Mesodermal cell (in vitro differentiated cells): ENCODE measurements at regions not wholly inside any gene's neighbourhood (a gene's known extent, or its start where the extent isn't known, plus 50 kb on each side); places are given as distances from the start of the nearest gene placed in this dataset.

Source experiments
- H3K27ac ChIP-seq: 2 replicates; pipeline ENCODE4 v1.7.0; 2013; ENCODE audit warnings: mild to moderate bottlenecking, low read depth, low read length, moderate library complexity; ENCODE audit not compliant: severe bottlenecking
- H3K36me3 ChIP-seq: 2 replicates; pipeline ENCODE4 v1.7.1; 2013; ENCODE audit warnings: mild to moderate bottlenecking, low read length, moderate library complexity; ENCODE audit not compliant: control insufficient read depth, insufficient read depth
- H3K4me1 ChIP-seq: one replicate; pipeline ENCODE4 v1.7.1; 2013; ENCODE audit warnings: mild to moderate bottlenecking, low read length; ENCODE audit not compliant: insufficient read depth, control insufficient read depth, poor library complexity, severe bottlenecking
- H3K4me3 ChIP-seq: 2 replicates; pipeline ENCODE4 v1.7.0; 2013; ENCODE audit warnings: low read length, control low read depth, mild to moderate bottlenecking; ENCODE audit not compliant: insufficient read depth, poor library complexity, severe bottlenecking; ENCODE audit errors: extremely low read depth
- H3K9me3 ChIP-seq: 2 replicates; pipeline ENCODE4 v1.7.1; 2013; ENCODE audit warnings: mild to moderate bottlenecking, low read length, moderate library complexity; ENCODE audit not compliant: control insufficient read depth
- WGBS, 2 experiments: methylation state at CpG; one replicate each; pipeline ENCODE4 v1.1.5; 2013; ENCODE audit warnings: missing lambda C conversion rate in 2 of 2; ENCODE audit not compliant: insufficient coverage in 2 of 2; 5-methylcytosine and 5-hydroxymethylcytosine counted together

- Histone ChIP-seq H3K27ac (no peak overlapping the region), H3K9me3 (no peaks in the 10 kb centered on the region), H3K4me1 (no peaks in the 10 kb centered on the region), H3K4me3 (no peak overlapping the region), H3K36me3 (no peaks in the 10 kb centered on the region)
- 100% methylated on average over 2 of the region's 5 CpGs for WGBS, 2 experiments
Measured at GRCh38 chr4:156654410-156654809, 317.2 kb downstream of the PDGFC start.

DNA sequence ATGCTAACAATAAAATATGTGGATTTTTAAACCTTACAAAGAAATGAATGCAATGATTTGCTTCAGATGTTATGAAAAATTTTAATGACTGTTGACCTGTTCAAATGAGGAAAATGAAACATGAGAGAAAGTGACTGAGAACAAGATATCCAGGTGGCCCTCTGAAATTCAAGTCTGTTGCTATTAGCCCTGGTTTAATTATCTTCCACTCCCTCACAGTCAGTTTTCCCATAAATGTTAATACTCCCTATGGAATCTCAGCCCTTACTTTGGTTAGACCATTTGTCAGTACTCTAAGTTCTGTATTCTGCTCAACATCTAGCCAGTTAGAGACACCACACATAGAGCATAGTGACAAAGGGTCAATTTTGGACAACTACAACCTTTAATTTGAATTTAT lies 327.8 kb downstream of the PDGFC start:
- Histone ChIP-seq H3K4me3 (no peak overlapping the region), H3K9me3 (no peaks in the 10 kb centered on the region), H3K4me1 (peaks cover 4% of the 10 kb centered on the region), H3K36me3 (no peaks in the 10 kb centered on the region), H3K27ac (no peak overlapping the region)

GRCh38 chr4:156642161-156642560 lies 329.4 kb downstream of the PDGFC start:
- Histone ChIP-seq H3K4me3 (no peak overlapping the region), H3K36me3 (no peaks in the 10 kb centered on the region), H3K4me1 (peaks cover 13% of the 10 kb centered on the region), H3K27ac (no peak overlapping the region), H3K9me3 (no peaks in the 10 kb centered on the region)
- 88 to 91% methylated on average over 3 of the region's 3 CpGs for WGBS, 2 experiments

DNA sequence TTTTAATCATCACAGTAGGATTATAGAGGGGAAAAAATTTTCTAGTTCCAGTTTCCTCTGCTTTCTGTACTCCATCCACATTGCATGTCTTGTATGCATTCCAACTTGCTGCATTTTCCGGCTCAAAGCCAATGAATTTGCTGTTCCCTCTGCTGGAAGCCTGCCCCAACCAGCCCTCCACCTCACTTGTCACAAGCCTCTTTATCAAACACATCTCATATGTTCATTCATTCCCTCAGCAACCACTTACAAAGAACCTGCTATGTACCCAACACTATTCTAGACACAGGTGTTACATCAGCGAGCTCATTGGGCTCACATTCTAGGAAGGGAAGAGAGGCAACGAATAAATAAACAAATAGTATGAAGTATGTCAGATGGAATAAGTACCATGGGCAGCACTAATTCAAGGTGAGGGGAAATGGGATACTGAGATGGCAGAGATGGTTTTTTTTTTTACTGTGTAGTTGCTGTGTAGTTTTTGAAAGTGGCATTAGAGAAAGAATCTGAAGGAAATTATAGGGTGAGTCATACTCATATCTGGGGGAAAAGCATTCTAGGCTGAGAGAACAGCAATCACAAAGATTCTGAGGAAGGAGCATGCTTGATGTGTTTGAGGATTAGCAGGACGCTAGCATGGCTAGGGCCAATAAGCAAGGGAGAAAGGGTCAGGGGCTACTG lies 332.5 kb downstream of the PDGFC start:
- no peak overlapping the region for H3K4me3 ChIP-seq
- peak overlapping the region; percentile 33 for H3K27ac ChIP-seq
- no peaks in the 10 kb centered on the region for H3K9me3 ChIP-seq
- H3K4me1 ChIP-seq = peaks cover 19% of the 10 kb centered on the region
- H3K36me3 ChIP-seq = no peaks in the 10 kb centered on the region
- WGBS, 2 experiments = 91 to 100% methylated on average over 1 to 4 of the region's 4 CpGs

- Histone ChIP-seq H3K4me1 (peaks cover 20% of the 10 kb centered on the region), H3K9me3 (no peaks in the 10 kb centered on the region), H3K27ac (peak overlapping the region; percentile 33), H3K36me3 (no peaks in the 10 kb centered on the region), H3K4me3 (no peak overlapping the region)
- WGBS, 2 experiments = 65 to 80% methylated on average over 2 to 4 of the region's 5 CpGs
Measured at GRCh38 chr4:156638334-156638733, 333.3 kb downstream of the PDGFC start.

DNA sequence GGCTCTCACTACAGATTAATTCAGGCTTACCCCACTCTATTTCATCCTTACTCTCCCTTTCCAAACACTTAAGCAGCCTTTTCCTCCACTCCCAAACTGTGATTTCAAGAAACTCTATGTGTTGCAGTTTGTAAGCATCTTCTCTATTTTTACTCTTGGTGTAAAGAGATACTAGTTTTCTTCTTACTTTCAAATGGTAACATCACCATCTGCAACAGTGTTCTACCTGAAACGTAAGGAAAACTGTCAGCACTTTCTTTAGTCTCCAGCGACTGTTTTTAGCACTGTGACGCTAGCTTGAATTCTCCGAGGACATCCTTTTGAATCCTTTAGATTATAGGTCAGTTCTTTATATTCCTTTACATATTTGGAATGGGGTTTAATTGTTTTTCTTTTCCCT lies 335.2 kb downstream of the PDGFC start:
- no peak overlapping the region for H3K4me3 ChIP-seq
- WGBS, 2 experiments = 100% methylated on average over 1 of the region's 4 CpGs; no CpG with 5 or more reads in 1 of the 2 experiments
- H3K4me1 ChIP-seq = peaks cover 20% of the 10 kb centered on the region
- no peaks in the 10 kb centered on the region for H3K9me3 ChIP-seq
- H3K36me3 ChIP-seq = no peaks in the 10 kb centered on the region
- H3K27ac ChIP-seq = no peak overlapping the region

DNA sequence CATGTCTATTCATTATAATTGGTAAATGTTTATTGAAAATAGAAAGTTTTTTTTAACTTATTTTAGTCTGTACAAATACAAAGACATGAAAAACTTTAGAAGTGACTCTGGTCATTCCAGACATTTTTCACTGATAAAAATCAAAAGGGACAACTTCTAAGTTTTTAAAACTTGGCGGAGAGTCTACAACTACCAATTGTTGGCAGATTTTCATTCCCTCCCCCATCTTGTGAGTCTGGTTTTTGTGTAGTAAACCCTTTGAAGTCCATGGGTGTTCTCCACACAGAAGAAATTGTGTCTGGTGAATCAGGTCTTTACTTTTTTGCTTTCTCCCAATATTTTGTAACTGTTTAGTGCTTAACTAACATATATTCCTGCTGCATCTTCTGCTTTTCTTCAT lies 336.5 kb downstream of the PDGFC start:
- H3K27ac ChIP-seq = no peak overlapping the region
- peaks cover 20% of the 10 kb centered on the region for H3K4me1 ChIP-seq
- no CpG with 5 or more reads among the region's 1 CpG for WGBS, 2 experiments
- no peaks in the 10 kb centered on the region for H3K36me3 ChIP-seq
- H3K9me3 ChIP-seq = no peaks in the 10 kb centered on the region
- no peak overlapping the region for H3K4me3 ChIP-seq

DNA sequence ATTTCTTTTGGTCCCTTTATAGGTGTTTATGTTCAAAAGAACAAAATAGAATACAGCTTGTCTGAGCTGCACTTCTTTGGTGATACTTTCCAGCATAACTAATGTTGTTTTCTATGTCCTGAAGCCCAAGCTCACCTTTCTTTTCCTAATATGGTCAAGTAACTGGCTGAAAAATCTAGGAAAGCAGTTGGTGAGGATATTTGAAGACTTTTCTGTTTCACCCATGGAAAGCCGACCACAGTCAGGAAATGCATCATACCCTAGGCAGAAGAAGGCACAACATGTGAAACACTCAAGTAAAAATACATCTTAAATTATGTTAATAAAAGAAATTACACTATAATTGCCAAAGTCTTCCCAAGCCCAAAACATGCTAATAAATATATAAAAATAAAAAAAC lies 337.0 kb downstream of the PDGFC start:
- WGBS, 2 experiments = no CpG with 5 or more reads among the region's 1 CpG
- Histone ChIP-seq H3K9me3 (no peaks in the 10 kb centered on the region), H3K27ac (no peak overlapping the region)

DNA sequence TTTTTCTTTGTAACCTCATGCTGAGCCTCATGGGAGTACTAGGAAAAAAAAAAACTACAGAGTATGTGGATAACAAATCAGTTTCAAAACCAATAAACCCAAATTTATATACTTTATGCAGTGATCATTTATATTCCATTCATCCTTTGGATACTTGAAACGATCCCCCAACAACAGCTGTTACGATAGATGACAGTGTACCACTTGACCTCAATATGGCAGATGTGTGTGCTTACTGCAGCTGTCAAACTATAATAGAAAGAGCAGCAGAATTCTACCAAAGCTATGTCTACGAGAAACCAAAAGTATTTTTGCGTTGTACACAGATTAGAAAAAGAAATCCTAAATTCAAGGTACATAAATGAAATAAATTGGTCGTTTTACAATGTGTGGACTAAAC lies 337.8 kb downstream of the PDGFC start:
- Histone ChIP-seq H3K9me3 (no peaks in the 10 kb centered on the region), H3K36me3 (no peaks in the 10 kb centered on the region), H3K4me1 (peaks cover 15% of the 10 kb centered on the region), H3K4me3 (no peak overlapping the region), H3K27ac (no peak overlapping the region)
- WGBS, 2 experiments = 86% methylated on average over 2 of the region's 5 CpGs; no CpG with 5 or more reads in 1 of the 2 experiments

More for the DNA sequence above, 337.0 kb downstream of the PDGFC start:
- Histone ChIP-seq H3K36me3 (no peaks in the 10 kb centered on the region), H3K4me3 (no peak overlapping the region), H3K4me1 (peaks cover 20% of the 10 kb centered on the region)

- Histone ChIP-seq H3K36me3 (no peaks in the 10 kb centered on the region), H3K27ac (no peak overlapping the region), H3K4me1 (no peaks in the 10 kb centered on the region), H3K9me3 (no peaks in the 10 kb centered on the region), H3K4me3 (no peak overlapping the region)
- 100% methylated on average over 1 of the region's 3 CpGs; no CpG with 5 or more reads in 1 of the 2 experiments for WGBS, 2 experiments
Measured at GRCh38 chr4:156628858-156629257, 342.7 kb downstream of the PDGFC start.

DNA sequence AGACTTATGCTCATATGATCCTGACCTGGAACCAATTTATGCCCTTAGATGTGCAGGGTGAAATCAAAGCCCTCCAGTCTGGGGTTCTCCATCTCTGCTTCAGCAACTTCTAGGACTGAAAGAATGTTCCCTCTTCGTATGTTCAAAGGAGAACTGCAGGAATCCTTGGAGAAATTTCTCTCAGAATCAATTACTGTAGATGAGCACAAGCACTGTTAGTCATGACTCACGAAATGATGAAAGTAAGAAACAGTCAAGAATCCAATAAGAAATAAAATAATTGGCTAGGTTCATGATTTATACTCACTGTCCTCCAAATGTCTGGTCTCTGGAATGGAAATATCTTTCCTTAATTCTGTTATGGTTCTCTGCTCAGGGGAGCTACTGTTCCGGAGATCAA lies 348.2 kb downstream of the PDGFC start:
- 80 to 100% methylated on average over 1 of the region's 3 CpGs for WGBS, 2 experiments
- Histone ChIP-seq H3K4me1 (no peaks in the 10 kb centered on the region), H3K9me3 (no peaks in the 10 kb centered on the region), H3K4me3 (no peak overlapping the region), H3K36me3 (no peaks in the 10 kb centered on the region), H3K27ac (no peak overlapping the region)
